ENCODE measurements at regions not wholly inside any gene's neighbourhood (a gene's known extent, or its start where the extent isn't known, plus 50 kb on each side); places are given as distances from the start of the nearest gene placed in this dataset.
"Not testable (repeated sequence)": the region's sequence is repeated elsewhere in the genome, so short reads cannot be mapped to it uniquely, and the experiment has no call there.

DNA sequence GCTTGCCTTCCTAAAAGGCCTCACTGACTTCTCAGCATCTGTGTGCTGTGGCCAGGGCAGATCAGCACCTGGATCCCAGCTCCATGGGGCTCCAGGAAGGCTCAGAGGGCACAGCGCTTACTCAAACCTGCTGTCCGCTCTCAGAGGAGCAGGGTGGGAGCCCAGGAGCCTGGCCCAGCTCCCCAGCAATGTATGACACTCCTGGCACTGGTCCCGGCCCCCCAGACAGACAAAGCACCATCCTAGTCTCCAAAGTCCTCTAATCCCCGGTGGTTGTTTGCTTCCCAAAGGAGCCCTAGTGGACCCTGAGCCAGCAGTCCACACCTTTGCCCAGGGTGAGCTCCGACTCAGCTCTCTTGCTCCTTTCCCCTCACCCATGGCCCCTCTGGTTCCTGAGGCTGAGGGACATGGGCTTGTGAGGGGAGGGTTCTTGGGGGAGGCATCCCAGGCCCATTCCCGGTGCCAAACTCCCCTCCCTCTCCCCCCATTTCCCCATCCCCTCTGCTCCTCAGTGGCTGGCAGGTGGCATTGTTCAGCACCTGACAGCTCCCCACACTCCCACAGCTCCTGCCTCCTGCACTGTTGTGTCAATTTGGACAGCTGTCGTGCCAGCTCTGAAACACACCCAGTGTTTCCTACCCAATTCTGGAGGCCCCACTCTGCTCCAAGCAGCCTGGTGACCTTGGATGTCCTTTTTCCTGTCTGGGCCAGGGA is 164.3 kb downstream of the TRIM43 start:
- H3K9me3 ChIP-seq; POLR2A ChIA-PET; H3K4me1 ChIP-seq (ENCODE audit: control insufficient read depth in 1 of 2, insufficient read depth in 2 of 2, low read depth in 1 of 2, low read length in 1 of 2); H3K79me2 ChIP-seq (ENCODE audit: insufficient read depth); H3K4me3 ChIP-seq (ENCODE audit: low read depth in 2 of 2, low read length in 1 of 2); H3F3A ChIP-seq (replicated peaks; ENCODE audit: insufficient read depth); H3K4me2 ChIP-seq; H3K27me3 ChIP-seq (ENCODE audit: insufficient read depth); H3K27ac ChIP-seq (ENCODE audit: low read depth in 2 of 2, low read length in 1 of 2); DNase-seq; H3K9me2 ChIP-seq; H4K20me1 ChIP-seq (ENCODE audit: insufficient read depth); CTCF ChIA-PET; H3K36me3 ChIP-seq (replicated peaks in 1 of 2; ENCODE audit: control insufficient read depth in 1 of 2, insufficient read depth in 2 of 2, low read length in 1 of 2); H2AFZ ChIP-seq (ENCODE audit: low read depth); H3K9ac ChIP-seq: not testable (repeated sequence)
- 53% methylated on average over 4 of the region's 7 CpGs for WGBS (ENCODE audit: low lambda C conversion rate)

DNA sequence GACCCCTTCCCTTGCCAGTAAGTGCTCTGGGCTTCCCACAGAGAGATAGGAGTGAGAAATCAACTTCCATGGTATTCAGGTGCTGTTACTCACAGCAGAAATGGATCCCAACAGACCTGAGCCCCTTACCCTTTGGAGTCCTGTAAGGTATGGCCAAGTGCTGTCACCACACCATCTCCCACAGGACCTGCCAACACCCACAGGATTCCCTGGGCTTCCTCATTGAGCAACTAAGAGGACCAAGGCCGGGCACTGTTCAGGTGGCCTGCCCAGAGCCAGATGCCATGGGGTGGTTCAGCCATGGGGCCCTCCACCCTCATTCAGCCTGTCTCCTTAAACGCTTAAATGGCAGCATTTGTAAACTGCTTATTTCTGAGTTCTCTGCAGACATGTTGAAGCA is 166.2 kb downstream of the TRIM43 start:
- TF ChIP-seq FOXM1 (IDR thresholded peaks at IDR 0.05; ENCODE audit: low read depth) (no peak), RFX5 (IDR thresholded peaks at IDR 0.05; ENCODE audit: low read length) (no peak), MEF2A (IDR thresholded peaks at IDR 0.05; ENCODE audit: borderline replicate concordance, low read depth) (no peak), TEAD4 (IDR thresholded peaks at IDR 0.05; ENCODE audit: borderline replicate concordance, insufficient read depth) (no peak), EP300 (IDR thresholded peaks at IDR 0.05; ENCODE audit: borderline replicate concordance in 1 of 2, low read depth in 1 of 2, low read length in 1 of 2) (no peak), FOXJ3 (CRISPR knock-in tag; IDR thresholded peaks at IDR 0.05) (no peak)
- TF ChIP-seq, protein P1, sequence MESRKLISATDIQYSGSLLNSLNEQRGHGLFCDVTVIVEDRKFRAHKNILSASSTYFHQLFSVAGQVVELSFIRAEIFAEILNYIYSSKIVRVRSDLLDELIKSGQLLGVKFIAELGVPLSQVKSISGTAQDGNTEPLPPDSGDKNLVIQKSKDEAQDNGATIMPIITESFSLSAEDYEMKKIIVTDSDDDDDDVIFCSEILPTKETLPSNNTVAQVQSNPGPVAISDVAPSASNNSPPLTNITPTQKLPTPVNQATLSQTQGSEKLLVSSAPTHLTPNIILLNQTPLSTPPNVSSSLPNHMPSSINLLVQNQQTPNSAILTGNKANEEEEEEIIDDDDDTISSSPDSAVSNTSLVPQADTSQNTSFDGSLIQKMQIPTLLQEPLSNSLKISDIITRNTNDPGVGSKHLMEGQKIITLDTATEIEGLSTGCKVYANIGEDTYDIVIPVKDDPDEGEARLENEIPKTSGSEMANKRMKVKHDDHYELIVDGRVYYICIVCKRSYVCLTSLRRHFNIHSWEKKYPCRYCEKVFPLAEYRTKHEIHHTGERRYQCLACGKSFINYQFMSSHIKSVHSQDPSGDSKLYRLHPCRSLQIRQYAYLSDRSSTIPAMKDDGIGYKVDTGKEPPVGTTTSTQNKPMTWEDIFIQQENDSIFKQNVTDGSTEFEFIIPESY (IDR thresholded peaks at IDR 0.05; ENCODE audit: borderline replicate concordance, low read depth): no peak
- TF ChIP-seq, protein P2, sequence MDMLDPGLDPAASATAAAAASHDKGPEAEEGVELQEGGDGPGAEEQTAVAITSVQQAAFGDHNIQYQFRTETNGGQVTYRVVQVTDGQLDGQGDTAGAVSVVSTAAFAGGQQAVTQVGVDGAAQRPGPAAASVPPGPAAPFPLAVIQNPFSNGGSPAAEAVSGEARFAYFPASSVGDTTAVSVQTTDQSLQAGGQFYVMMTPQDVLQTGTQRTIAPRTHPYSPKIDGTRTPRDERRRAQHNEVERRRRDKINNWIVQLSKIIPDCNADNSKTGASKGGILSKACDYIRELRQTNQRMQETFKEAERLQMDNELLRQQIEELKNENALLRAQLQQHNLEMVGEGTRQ (IDR thresholded peaks at IDR 0.05; ENCODE audit: borderline replicate concordance, low read depth, low read length): no peak
- Histone ChIP-seq H3K27me3 (ENCODE audit: insufficient read depth) (peaks cover 7% of the 10 kb centered on the region; the same call in 1 of the 2 replicates), H2AFZ (ENCODE audit: low read depth) (no peak overlapping the region), H4K20me1 (ENCODE audit: insufficient read depth) (no peaks in the 10 kb centered on the region), H3F3A (replicated peaks; ENCODE audit: insufficient read depth) (no peaks in the 10 kb centered on the region), H3K36me3 (replicated peaks in 1 of 2; ENCODE audit: control insufficient read depth in 1 of 2, insufficient read depth in 2 of 2, low read length in 1 of 2) (no peaks in the 10 kb centered on the region), H3K9me2 (no peaks in the 10 kb centered on the region), H3K27ac (ENCODE audit: low read depth in 2 of 2, low read length in 1 of 2) (no peak overlapping the region), H3K4me3 (ENCODE audit: low read depth in 2 of 2, low read length in 1 of 2) (no peak overlapping the region), H3K9me3 (no peaks in the 10 kb centered on the region), H3K79me2 (ENCODE audit: insufficient read depth) (no peaks in the 10 kb centered on the region), H3K4me2 (no peak overlapping the region), H3K4me1 (ENCODE audit: control insufficient read depth in 1 of 2, insufficient read depth in 2 of 2, low read depth in 1 of 2, low read length in 1 of 2) (no peaks in the 10 kb centered on the region), H3K9ac (no peak overlapping the region)
- no peak for DNase-seq
- WGBS (ENCODE audit: low lambda C conversion rate): no CpG with 5 or more reads among the region's 2 CpGs
- CTCF ChIA-PET: no interaction called here
- POLR2A ChIA-PET: no interaction called here
